SK-N-SH (cell line): ENCODE measurements at regions not wholly inside any gene's neighbourhood (a gene's known extent, or its start where the extent isn't known, plus 50 kb on each side); places are given as distances from the start of the nearest gene placed in this dataset.

ENCODE experiments used
- CHD2 ChIP-seq: fragments of 150-350 bp; IDR thresholded peaks from 2 replicates; pipeline ENCODE4 v1.6.1; 2018; ENCODE audit warnings: low read length; ENCODE audit not compliant: partially characterized antibody
- ELF1 ChIP-seq: IDR thresholded peaks from 2 replicates; pipeline ENCODE4 v1.4.0; 2012
- EP300 ChIP-seq, 2 experiments: IDR thresholded peaks; 2 replicates each; pipeline versions ENCODE4 v1.4.0 to v1.6.1; 2012; ENCODE audit warnings: borderline replicate concordance in 1 of 2, low read depth in 1 of 2, low read length in 1 of 2
- FOSL2 ChIP-seq: IDR thresholded peaks from 2 replicates; pipeline ENCODE4 v1.4.0; 2012; ENCODE audit warnings: low read depth, mild to moderate bottlenecking, moderate library complexity, borderline replicate concordance
- FOXJ3 ChIP-seq: sonication (generic); formaldehyde crosslinking; IDR thresholded peaks from 2 replicates; pipeline ENCODE4 v1.5.1; 2020; ENCODE audit warnings: mild to moderate bottlenecking, missing genetic modification reagents
- FOXM1 ChIP-seq: IDR thresholded peaks from 2 replicates; pipeline ENCODE4 v1.4.0; 2012; ENCODE audit warnings: low read depth, mild to moderate bottlenecking
- GATA2 ChIP-seq: sonication (generic); formaldehyde crosslinking; IDR thresholded peaks from 2 replicates; pipeline ENCODE4 v1.5.0; 2020; ENCODE audit warnings: mild to moderate bottlenecking, missing genetic modification reagents
- JUND ChIP-seq: IDR thresholded peaks from 2 replicates; pipeline ENCODE4 v1.4.0; 2012
- MAX ChIP-seq: IDR thresholded peaks from 2 replicates; pipeline ENCODE4 v1.4.0; 2012; ENCODE audit warnings: low read depth
- MEF2A ChIP-seq: IDR thresholded peaks from 2 replicates; pipeline ENCODE4 v1.4.0; 2012; ENCODE audit warnings: low read depth, borderline replicate concordance
- MXI1 ChIP-seq: IDR thresholded peaks from 2 replicates; pipeline ENCODE4 v1.6.1; 2012; ENCODE audit warnings: mild to moderate bottlenecking, low read depth, low read length, improper control_type of control experiment
- NFIC ChIP-seq: IDR thresholded peaks from 2 replicates; pipeline ENCODE4 v1.4.0; 2012; ENCODE audit warnings: borderline replicate concordance
- NRF1 ChIP-seq: IDR thresholded peaks from 2 replicates; pipeline ENCODE4 v1.6.1; 2012; ENCODE audit warnings: low read depth, mild to moderate bottlenecking, low read length
- PBX3 ChIP-seq: IDR thresholded peaks from 2 replicates; pipeline ENCODE4; 2012
- POLR2AphosphoS5 ChIP-seq: IDR thresholded peaks from 2 replicates; pipeline ENCODE4 v1.6.1; 2012; ENCODE audit warnings: low read depth, low read length
- RCOR1 ChIP-seq: fragments of 150-350 bp; IDR thresholded peaks from 2 replicates; pipeline ENCODE4 v1.6.1; 2017; ENCODE audit warnings: antibody characterized with exemption, low read length
- REST ChIP-seq: IDR thresholded peaks from 2 replicates; pipeline ENCODE4 v1.6.1; 2012; ENCODE audit warnings: mild to moderate bottlenecking, low read depth, low read length, moderate library complexity
- RFX5 ChIP-seq: IDR thresholded peaks from 2 replicates; pipeline ENCODE4 v1.6.1; 2012; ENCODE audit warnings: mild to moderate bottlenecking, improper control_type of control experiment, low read length
- RXRA ChIP-seq: IDR thresholded peaks from 2 replicates; pipeline ENCODE4 v1.4.0; 2012; ENCODE audit warnings: low read depth, mild to moderate bottlenecking, borderline replicate concordance
- SIN3A ChIP-seq: IDR thresholded peaks from 2 replicates; pipeline ENCODE4 v1.6.1; 2012; ENCODE audit warnings: low read depth, mild to moderate bottlenecking, low read length, moderate library complexity, borderline replicate concordance
- SMC3 ChIP-seq: IDR thresholded peaks from 2 replicates; pipeline ENCODE4 v1.6.1; 2012; ENCODE audit warnings: low read depth, low read length, improper control_type of control experiment
- TAF1 ChIP-seq: IDR thresholded peaks from 2 replicates; pipeline ENCODE4 v1.6.1; 2012; ENCODE audit warnings: low read depth, mild to moderate bottlenecking, low read length, moderate library complexity, borderline replicate concordance
- USF1 ChIP-seq: IDR thresholded peaks from 2 replicates; pipeline ENCODE4 v1.4.0; 2012; ENCODE audit warnings: low read depth, borderline replicate concordance
- USF2 ChIP-seq: fragments of 150-350 bp; IDR thresholded peaks from 2 replicates; pipeline ENCODE4 v1.6.1; 2017; ENCODE audit warnings: antibody characterized with exemption, low read length, low read depth, borderline replicate concordance

- TF ChIP-seq REST (no peak), PBX3 (peak; percentile 40; the same call in 1 of the 2 replicates), USF2 (no peak), USF1 (no peak), NRF1 (no peak), FOXJ3 (CRISPR knock-in tag) (no peak), TAF1 (no peak), SMC3 (no peak), RXRA (no peak), GATA2 (no peak), POLR2AphosphoS5 (no peak), FOXM1 (no peak), FOSL2 (peak; percentile 96), MEF2A (0 out of 2 replicates have a peak, but pooled peaks have one; percentile 28), MAX (no peak), MXI1 (no peak), JUND (peak; percentile 95), SIN3A (no peak), RFX5 (no peak), NFIC (peak; percentile 33; the same call in 1 of the 2 replicates), ELF1 (no peak), CHD2 (no peak), EP300 (IDR thresholded peaks at IDR 0.05; ENCODE audit: borderline replicate concordance in 1 of 2, low read depth in 1 of 2, low read length in 1 of 2) (peak in 1 of 2 experiments; percentile 74; a peak in 1 of 4 replicates), RCOR1 (no peak)
Observed at GRCh38 chr3:104629038-104629437, 737.7 kb upstream of the ALCAM start (continued).
